22Rv1 (cell line): ENCODE measurements at regions not wholly inside any gene's neighbourhood (a gene's known extent, or its start where the extent isn't known, plus 50 kb on each side); places are given as distances from the start of the nearest gene placed in this dataset.

Source experiments
- ZFX ChIP-seq: fragments of 450-650 bp; IDR thresholded peaks from 2 replicates; pipeline ENCODE4 v1.6.1; 2017; ENCODE audit warnings: antibody characterized with exemption, borderline replicate concordance
- TF ChIP-seq, protein P1 (sequence below): fragments of 450-650 bp; IDR thresholded peaks from 2 replicates; pipeline ENCODE4 v1.5.1; 2017; ENCODE audit warnings: mild to moderate bottlenecking

DNA sequence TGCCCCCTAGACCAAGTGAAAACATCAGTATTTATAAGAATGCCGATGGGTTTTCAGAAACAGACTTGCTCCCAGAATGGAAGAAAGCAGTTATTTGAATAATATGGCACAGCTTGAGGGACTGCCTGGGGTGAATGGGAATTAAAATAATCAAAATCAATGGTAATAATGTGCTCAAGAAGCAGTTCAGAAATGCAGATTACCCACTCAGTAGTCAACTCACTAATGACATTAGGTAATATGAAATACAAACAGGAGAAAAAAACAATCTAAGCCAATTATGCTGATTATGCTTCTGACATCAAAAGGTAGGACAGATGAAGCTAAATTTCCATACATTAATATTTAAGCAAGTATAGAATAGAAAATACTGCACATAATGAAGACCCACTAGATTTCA lies 179.3 kb downstream of the ENC1 start:
- TF ChIP-seq, protein P1, sequence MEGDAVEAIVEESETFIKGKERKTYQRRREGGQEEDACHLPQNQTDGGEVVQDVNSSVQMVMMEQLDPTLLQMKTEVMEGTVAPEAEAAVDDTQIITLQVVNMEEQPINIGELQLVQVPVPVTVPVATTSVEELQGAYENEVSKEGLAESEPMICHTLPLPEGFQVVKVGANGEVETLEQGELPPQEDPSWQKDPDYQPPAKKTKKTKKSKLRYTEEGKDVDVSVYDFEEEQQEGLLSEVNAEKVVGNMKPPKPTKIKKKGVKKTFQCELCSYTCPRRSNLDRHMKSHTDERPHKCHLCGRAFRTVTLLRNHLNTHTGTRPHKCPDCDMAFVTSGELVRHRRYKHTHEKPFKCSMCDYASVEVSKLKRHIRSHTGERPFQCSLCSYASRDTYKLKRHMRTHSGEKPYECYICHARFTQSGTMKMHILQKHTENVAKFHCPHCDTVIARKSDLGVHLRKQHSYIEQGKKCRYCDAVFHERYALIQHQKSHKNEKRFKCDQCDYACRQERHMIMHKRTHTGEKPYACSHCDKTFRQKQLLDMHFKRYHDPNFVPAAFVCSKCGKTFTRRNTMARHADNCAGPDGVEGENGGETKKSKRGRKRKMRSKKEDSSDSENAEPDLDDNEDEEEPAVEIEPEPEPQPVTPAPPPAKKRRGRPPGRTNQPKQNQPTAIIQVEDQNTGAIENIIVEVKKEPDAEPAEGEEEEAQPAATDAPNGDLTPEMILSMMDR, result no peak
- TF ChIP-seq ZFX, result no peak
